K562 (cell line): ENCODE measurements at regions not wholly inside any gene's neighbourhood (a gene's known extent, or its start where the extent isn't known, plus 50 kb on each side); places are given as distances from the start of the nearest gene placed in this dataset.
A peak's percentile ranks its signal among the peaks of the same experiment; 100 is the strongest.

Source experiments
- ATAC-seq: fragments of 200-7000 bp; cut with Tn5 transposase; 3 replicates; pipeline ENCODE4 v1.9.1; 2020; ENCODE audit warnings: moderate library complexity
- BruUV-seq: library from RNA; stranded (reverse); fragments of 400-500 nt; replicated peaks from 2 replicates; lab custom pipeline; 2021; lab: Mats Ljungman, UMichigan
- CTCF ChIA-PET: fragments of 300-600 bp; formaldehyde crosslinking; extraction: SDS; loops from one replicate; lab custom pipeline; 2021; ENCODE audit warnings: low intra/inter-chr PET ratio; lab: Yijun Ruan, JAX
- POLR2A ChIA-PET: fragments of 300-600, 350-650 bp; sonication (Branson Sonifier 250); formaldehyde crosslinking; extraction: SDS; loops from one replicate; lab custom pipeline; 2021; ENCODE audit warnings: antibody characterized with exemption, inconsistent platforms; lab: Yijun Ruan, JAX
- DNase-seq, 4 experiments: peaks; one replicate each; pipeline versions ENCODE4 v3.0.0 to v3.0.0-alpha.2; 2011 to 2018; ENCODE audit warnings: low spot score in 3 of 4, mixed read lengths in 3 of 4; ENCODE audit errors: extremely low read depth in 1 of 4
- FAIRE-seq: peaks from 2 replicates; lab custom pipeline; 2011; peaks lifted over from hg19 to GRCh38; lab: Jason Lieb, UNC
- H2AFZ ChIP-seq: 2 replicates; pipeline ENCODE4 v1.6.0; 2011; ENCODE audit warnings: low read depth, low read length, control low read depth, inconsistent platforms
- H3K27ac ChIP-seq: fragments of 200-600 bp; 3 replicates; pipeline ENCODE4 v1.8.0; 2011; ENCODE audit warnings: low read depth, mild to moderate bottlenecking, control low read depth, inconsistent platforms, low read length, moderate library complexity, mixed read lengths; ENCODE audit errors: extremely low read depth
- H3K27me3 ChIP-seq, 2 experiments: fragments of 300-600 bp in 1 of 2; 2 replicates in 1 of 2; 3 replicates in 1 of 2; pipeline versions ENCODE4 v1.6.0 to v1.8.0; 2011; ENCODE audit warnings: inconsistent platforms in 2 of 2, low read length in 2 of 2, mild to moderate bottlenecking in 1 of 2, mixed read lengths in 1 of 2, moderate library complexity in 1 of 2; ENCODE audit not compliant: control insufficient read depth in 2 of 2, insufficient read depth in 2 of 2
- H3K36me3 ChIP-seq: fragments of 300-600 bp; 3 replicates; pipeline ENCODE4 v1.8.0; 2011; ENCODE audit warnings: mild to moderate bottlenecking, low read length, inconsistent platforms; ENCODE audit not compliant: control insufficient read depth, insufficient read depth
- H3K4me1 ChIP-seq, 2 experiments: fragments of 200-600 bp in 1 of 2; replicated peaks in 1 of 2; 2 replicates in 1 of 2; 3 replicates in 1 of 2; pipeline versions ENCODE4 v1.5.1 to v1.8.0; 2011; ENCODE audit warnings: inconsistent platforms in 2 of 2, low read length in 2 of 2, mild to moderate bottlenecking in 1 of 2, mixed read lengths in 1 of 2, moderate library complexity in 1 of 2; ENCODE audit not compliant: control insufficient read depth in 2 of 2, insufficient read depth in 2 of 2
- H3K4me2 ChIP-seq: 2 replicates; pipeline ENCODE4 v1.6.1; 2011; ENCODE audit warnings: low read length, control low read depth, inconsistent platforms, mixed read lengths; ENCODE audit not compliant: insufficient read depth
- H3K4me3 ChIP-seq: fragments of 200-600 bp; sonication (generic), shearing (Covaris generic); 2 replicates; pipeline ENCODE4 v1.5.1; 2016; ENCODE audit warnings: control low read depth, inconsistent platforms
- H3K79me2 ChIP-seq: fragments of 200-600 bp; 3 replicates; pipeline ENCODE4 v1.8.0; 2011; ENCODE audit warnings: low read length, inconsistent platforms; ENCODE audit not compliant: control insufficient read depth, insufficient read depth
- H3K9ac ChIP-seq, 2 experiments: 2 replicates each; pipeline versions ENCODE4 v1.6.0 to v1.6.1; 2011; ENCODE audit warnings: low read depth in 2 of 2, low read length in 2 of 2, control low read depth in 1 of 2, inconsistent platforms in 1 of 2, mild to moderate bottlenecking in 1 of 2, mixed read lengths in 1 of 2; ENCODE audit not compliant: insufficient read depth in 1 of 2
- H3K9me1 ChIP-seq: one replicate; pipeline ENCODE4 v1.6.0; 2011; ENCODE audit warnings: inconsistent platforms, mild to moderate bottlenecking, low read length, moderate library complexity; ENCODE audit not compliant: control insufficient read depth, insufficient read depth
- H3K9me3 ChIP-seq: replicated peaks from 2 replicates; pipeline ENCODE4 v1.5.1; 2011; ENCODE audit warnings: low read depth, low read length, inconsistent platforms; ENCODE audit not compliant: control insufficient read depth, insufficient read depth
- H4K20me1 ChIP-seq: replicated peaks from 2 replicates; pipeline ENCODE4 v1.6.1; 2011; ENCODE audit warnings: low read length, inconsistent platforms, mixed read lengths; ENCODE audit not compliant: control insufficient read depth, insufficient read depth
- C11orf30 ChIP-seq: fragments of 450-650 bp; IDR thresholded peaks from 2 replicates; pipeline ENCODE4 v1.6.1; 2016; ENCODE audit warnings: low read depth, mild to moderate bottlenecking
- ELF4 ChIP-seq: fragments of 450-650 bp; formaldehyde crosslinking; IDR thresholded peaks from 2 replicates; pipeline ENCODE4 v1.4.0; 2022; ENCODE audit warnings: missing genetic modification characterization
- FOXP4 ChIP-seq: sonication (generic); formaldehyde crosslinking; IDR thresholded peaks from 2 replicates; pipeline ENCODE4 v1.8.0; 2022; ENCODE audit warnings: mild to moderate bottlenecking, missing genetic modification reagents, borderline replicate concordance
- ID3 ChIP-seq, 2 experiments: fragments of 250-450 bp in 1 of 2; fragments of 450-650 bp in 1 of 2; sonication (Bioruptor Pico) in 1 of 2; IDR thresholded peaks; 2 replicates each; pipeline versions ENCODE4 v1.6.1 to v1.8.0; 2016 to 2021; ENCODE audit warnings: mild to moderate bottlenecking in 2 of 2, moderate library complexity in 2 of 2, missing compliant biosample characterization in 1 of 2, missing genetic modification characterization in 1 of 2
- KAT8 ChIP-seq: fragments of 450-650 bp; IDR thresholded peaks from 2 replicates; pipeline ENCODE4 v1.6.1; 2016; ENCODE audit warnings: low read depth, mild to moderate bottlenecking
- L3MBTL2 ChIP-seq: fragments of 450-650 bp; IDR thresholded peaks from 2 replicates; pipeline ENCODE4 v1.6.1; 2016; ENCODE audit warnings: mild to moderate bottlenecking, moderate library complexity
- POLR2G ChIP-seq: fragments of 200-400 bp; formaldehyde crosslinking; IDR thresholded peaks from 2 replicates; pipeline ENCODE4 v1.6.1; 2017; ENCODE audit warnings: low read depth, mild to moderate bottlenecking, antibody characterized with exemption, low read length, moderate library complexity
- RBM22 ChIP-seq: fragments of 200-400 bp; formaldehyde crosslinking; IDR thresholded peaks from 2 replicates; pipeline ENCODE4 v1.6.1; 2018; ENCODE audit warnings: low read length, low read depth; ENCODE audit not compliant: poor library complexity, severe bottlenecking
- RHOXF2B ChIP-seq: fragments of 250-450 bp; sonication (Bioruptor Pico); conservative IDR thresholded peaks from 2 replicates; pipeline ENCODE4 v1.5.1; 2021
- TRIM28 ChIP-seq: fragments of 450-650 bp; IDR thresholded peaks from 2 replicates; pipeline ENCODE4 v1.6.1; 2017
- ZBTB26 ChIP-seq: fragments of 450-650 bp; formaldehyde crosslinking; IDR thresholded peaks from 2 replicates; pipeline ENCODE4 v1.4.0; 2022; ENCODE audit warnings: missing genetic modification characterization
- ZNF146 ChIP-seq: IDR thresholded peaks from one replicate; pipeline ENCODE4 v1.6.1; 2018; ENCODE audit warnings: missing compliant biosample characterization; ENCODE audit not compliant: unreplicated experiment
- ZNF174 ChIP-seq: fragments of 250-450 bp; sonication (Bioruptor Pico); IDR thresholded peaks from 2 replicates; pipeline ENCODE4 v1.4.0; 2020; ENCODE audit warnings: mild to moderate bottlenecking
- ZSCAN29 ChIP-seq: fragments of 450-650 bp; IDR thresholded peaks from 2 replicates; pipeline ENCODE4 v1.6.1; 2017
- WGBS: fragments of 100-300 bp; shearing (Covaris generic); methylation state at CpG from one replicate; pipeline ENCODE4 v1.1.6; 2016; ENCODE audit warnings: low coverage, mixed read lengths; ENCODE audit not compliant: insufficient coverage; ENCODE audit errors: missing lambda C conversion rate; 5-methylcytosine and 5-hydroxymethylcytosine counted together
- in situ Hi-C: fragments of 300-500 bp; cut with MboI; formaldehyde crosslinking; loops from 4 replicates; pipeline ENCODE4 v1.15.0; 2018; ENCODE audit warnings: inconsistent platforms, mixed read lengths
- intact Hi-C: fragments of 100-400 bp; cut with micrococcal nuclease; formaldehyde crosslinking; loops from 2 replicates; pipeline ENCODE4 v1.14.2; 2022
- TF ChIP-seq, protein P1 (sequence below), 2 experiments: IDR thresholded peaks; 2 replicates each; pipeline ENCODE4 v1.6.1; 2011; ENCODE audit warnings: borderline replicate concordance in 1 of 2, control low read depth in 1 of 2, low read depth in 1 of 2, low read length in 1 of 2, mild to moderate bottlenecking in 1 of 2, mixed read lengths in 1 of 2, moderate library complexity in 1 of 2; ENCODE audit not compliant: insufficient read depth in 1 of 2, insufficient read length in 1 of 2, poor library complexity in 1 of 2, severe bottlenecking in 1 of 2; ENCODE audit errors: extremely low read depth in 1 of 2

GRCh38 chr18:76672627-76673026, 149.7 kb upstream of the ZNF236 start:
- no peak overlapping the region for H3K9ac ChIP-seq
- no peaks in the 10 kb centered on the region for H3K4me1 ChIP-seq
- no peaks in the 10 kb centered on the region for H3K79me2 ChIP-seq
- H3K27me3 ChIP-seq: peaks cover 0 to 11% of the 10 kb centered on the region in 2 experiments; a peak in 2 of 5 replicates
- WGBS: 0% methylated on average over 3 of the region's 3 CpGs
- ChIA-PET POLR2A (no interaction called here), CTCF (no interaction called here)
- H3K27ac ChIP-seq: no peak overlapping the region
- no peak overlapping the region for H2AFZ ChIP-seq
- H3K4me3 ChIP-seq: no peak overlapping the region
- no peak for FAIRE-seq
- H3K4me2 ChIP-seq: no peak overlapping the region
- no peaks in the 10 kb centered on the region for H4K20me1 ChIP-seq
- TF ChIP-seq C11orf30 (0 out of 2 replicates have a peak, but pooled peaks have one; percentile 13), ZNF174 (CRISPR knock-in tag) (no peak), POLR2G (no peak), L3MBTL2 (peak; percentile 27; the same call in 1 of the 2 replicates), KAT8 (no peak), FOXP4 (CRISPR knock-in tag) (no peak), RBM22 (no peak), ZBTB26 (CRISPR knock-in tag) (no peak), RHOXF2B (CRISPR knock-in tag) (no peak), ZNF146 (CRISPR knock-in tag) (no peak), TRIM28 (no peak), ELF4 (CRISPR knock-in tag) (no peak), ZSCAN29 (no peak), ID3 (CRISPR knock-in tag; IDR thresholded peaks at IDR 0.05) (no peak), ID3 (tag; IDR thresholded peaks at IDR 0.05) (no peak)
- TF ChIP-seq, protein P1, sequence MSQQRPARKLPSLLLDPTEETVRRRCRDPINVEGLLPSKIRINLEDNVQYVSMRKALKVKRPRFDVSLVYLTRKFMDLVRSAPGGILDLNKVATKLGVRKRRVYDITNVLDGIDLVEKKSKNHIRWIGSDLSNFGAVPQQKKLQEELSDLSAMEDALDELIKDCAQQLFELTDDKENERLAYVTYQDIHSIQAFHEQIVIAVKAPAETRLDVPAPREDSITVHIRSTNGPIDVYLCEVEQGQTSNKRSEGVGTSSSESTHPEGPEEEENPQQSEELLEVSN (IDR thresholded peaks at IDR 0.05; ENCODE audit: borderline replicate concordance in 1 of 2, extremely low read depth in 1 of 2, insufficient read depth in 1 of 2, insufficient read length in 1 of 2, low read depth in 1 of 2, low read length in 1 of 2, poor library complexity in 1 of 2, severe bottlenecking in 1 of 2): peak in 1 of 2 experiments; percentile 17
- in situ Hi-C loops: no loop called here
- BruUV-seq: no TSS peak
- H3K9me1 ChIP-seq: no peaks in the 10 kb centered on the region
- H3K36me3 ChIP-seq: no peaks in the 10 kb centered on the region
- intact Hi-C loops: no loop called here
- no peak for DNase-seq
- no peaks in the 10 kb centered on the region for H3K9me3 ChIP-seq
- no peak for ATAC-seq
